Colonic mucosa (tissue), 4 donors: ENCODE measurements at regions not wholly inside any gene's neighbourhood (a gene's known extent, or its start where the extent isn't known, plus 50 kb on each side); places are given as distances from the start of the nearest gene placed in this dataset.

Experiments used
- DNase-seq: peaks from one replicate; pipeline ENCODE4 v3.0.0-alpha.2; 2020
- H3K27ac ChIP-seq: fragments of 200-600 bp; one replicate; pipeline ENCODE4 v1.8.0; 2021
- H3K27me3 ChIP-seq: fragments of 200-600 bp; one replicate; pipeline ENCODE4 v1.8.0; 2021
- H3K36me3 ChIP-seq: fragments of 200-600 bp; one replicate; pipeline ENCODE4 v1.8.0; 2021
- H3K4me1 ChIP-seq: fragments of 200-600 bp; one replicate; pipeline ENCODE4 v1.8.0; 2021; ENCODE audit warnings: mild to moderate bottlenecking
- H3K4me3 ChIP-seq: fragments of 200-600 bp; one replicate; pipeline ENCODE4 v1.8.0; 2021
- H3K9ac ChIP-seq, 2 donors: one replicate each; pipeline ENCODE4 v1.7.0; 2013; ENCODE audit warnings: control low read depth in 2 of 2, low read depth in 2 of 2, low read length in 2 of 2
- H3K9me3 ChIP-seq: fragments of 200-600 bp; one replicate; pipeline ENCODE4 v1.8.0; 2021
- CTCF ChIP-seq: fragments of 200-600 bp; IDR thresholded peaks from one replicate; pipeline ENCODE4 v1.8.0; 2022; ENCODE audit warnings: antibody characterized with exemption, mild to moderate bottlenecking
- intact Hi-C: fragments of 100-400 bp; cut with DNase I; formaldehyde crosslinking; loops from one replicate; pipeline ENCODE4 v1.14.1; 2022
- donor health status: healthy.
- donor health status: DM: no; HTN: no; CAD: no.
- donor health status: DM: no; HTN: no; CAD: no.

- no peak for TF ChIP-seq CTCF
- Histone ChIP-seq H3K9me3 (no peaks in the 10 kb centered on the region), H3K27me3 (no peaks in the 10 kb centered on the region), H3K36me3 (no peaks in the 10 kb centered on the region), H3K4me3 (no peak overlapping the region), H3K4me1 (no peaks in the 10 kb centered on the region), H3K9ac (no peak overlapping the region), H3K27ac (no peak overlapping the region)
- no peak for DNase-seq
- intact Hi-C loops = no loop called here
These were observed 606.4 kb downstream of the TNS3 start for GRCh38 chr7:46975493-46975892.

GRCh38 chr7:46972205-46972604, 609.7 kb downstream of the TNS3 start:
- no peak for TF ChIP-seq CTCF
- intact Hi-C loops = no loop called here
- Histone ChIP-seq H3K4me3 (no peak overlapping the region), H3K4me1 (no peaks in the 10 kb centered on the region), H3K27ac (no peak overlapping the region), H3K36me3 (no peaks in the 10 kb centered on the region), H3K27me3 (no peaks in the 10 kb centered on the region), H3K9ac (no peak overlapping the region), H3K9me3 (no peaks in the 10 kb centered on the region)
- DNase-seq = no peak

GRCh38 chr7:46970476-46970875, 611.4 kb downstream of the TNS3 start:
- TF ChIP-seq CTCF = no peak
- H3K9me3 ChIP-seq = no peaks in the 10 kb centered on the region
- H3K4me1 ChIP-seq = no peaks in the 10 kb centered on the region
- no peaks in the 10 kb centered on the region for H3K36me3 ChIP-seq
- H3K9ac ChIP-seq = no peak overlapping the region
- H3K4me3 ChIP-seq = no peak overlapping the region
- intact Hi-C loops = no loop called here
- H3K27ac ChIP-seq = peak overlapping the region; percentile 83
- H3K27me3 ChIP-seq = no peaks in the 10 kb centered on the region
- DNase-seq = no peak

- no peaks in the 10 kb centered on the region for H3K4me1 ChIP-seq
- H3K9ac ChIP-seq = peak overlapping the region in 1 of 2 donors; percentile 68
- peak overlapping the region; percentile 22 for H3K4me3 ChIP-seq
- intact Hi-C loops = no loop called here
- DNase-seq = no peak
- no peaks in the 10 kb centered on the region for H3K9me3 ChIP-seq
- no peaks in the 10 kb centered on the region for H3K27me3 ChIP-seq
- no peaks in the 10 kb centered on the region for H3K36me3 ChIP-seq
- no peak for TF ChIP-seq CTCF
- H3K27ac ChIP-seq = peak overlapping the region; percentile 83
These were observed 611.8 kb downstream of the TNS3 start for GRCh38 chr7:46970131-46970430.

GRCh38 chr7:46969303-46970130, 612.4 kb downstream of the TNS3 start:
- Histone ChIP-seq H3K27me3 (no peaks in the 10 kb centered on the region), H3K9me3 (no peaks in the 10 kb centered on the region), H3K4me3 (peak overlapping the region; percentile 22), H3K27ac (peak overlapping the region; percentile 83), H3K4me1 (no peaks in the 10 kb centered on the region), H3K9ac (peak overlapping the region in 1 of 2 donors; percentile 68), H3K36me3 (no peaks in the 10 kb centered on the region)
- intact Hi-C loops = no loop called here
- TF ChIP-seq CTCF = no peak
- peak; percentile 68 for DNase-seq
